Frontal cortex (tissue), 3 donors: ENCODE measurements at regions not wholly inside any gene's neighbourhood (a gene's known extent, or its start where the extent isn't known, plus 50 kb on each side); places are given as distances from the start of the nearest gene placed in this dataset.

Experiments used
- DNase-seq, 2 donors: peaks; one replicate each; pipeline ENCODE4 v3.0.0; 2012; ENCODE audit warnings: low spot score in 2 of 2
- FAIRE-seq: peaks from 2 replicates; lab custom pipeline; 2012; peaks lifted over from hg19 to GRCh38; lab: Jason Lieb, UNC
- donor health status: control.
- donor health status: control.
- donor health status: control.

GRCh38 chr22:48045369-48045768 lies 1282.9 kb downstream of the TBC1D22A start:
- FAIRE-seq (no peak), DNase-seq (no peak)

GRCh38 chr22:48044487-48045060 lies 1282.1 kb downstream of the TBC1D22A start:
- peak in 1 of 2 donors; percentile 25 for DNase-seq
- FAIRE-seq: no peak

- DNase-seq (no peak), FAIRE-seq (no peak)
These were observed 1281.1 kb downstream of the TBC1D22A start for GRCh38 chr22:48043581-48043980.

GRCh38 chr22:48042621-48043395 lies 1280.4 kb downstream of the TBC1D22A start:
- no peak for FAIRE-seq

GRCh38 chr22:48039326-48039725 lies 1276.9 kb downstream of the TBC1D22A start:
- no peak for FAIRE-seq

More at GRCh38 chr22:48042621-48043395, 1280.4 kb downstream of the TBC1D22A start:
- no peak for DNase-seq

GRCh38 chr22:48037618-48038017 lies 1275.2 kb downstream of the TBC1D22A start:
- DNase-seq (no peak), FAIRE-seq (no peak)

More at GRCh38 chr22:48039326-48039725, 1276.9 kb downstream of the TBC1D22A start:
- no peak for DNase-seq

- FAIRE-seq: no peak
- no peak for DNase-seq
These were observed 1273.4 kb downstream of the TBC1D22A start for GRCh38 chr22:48035897-48036296.

- FAIRE-seq: no peak
These were observed 1269.1 kb downstream of the TBC1D22A start for GRCh38 chr22:48031589-48031988.

GRCh38 chr22:48025096-48025495 lies 1262.6 kb downstream of the TBC1D22A start:
- no peak for DNase-seq

More at GRCh38 chr22:48031589-48031988, 1269.1 kb downstream of the TBC1D22A start:
- no peak for DNase-seq

GRCh38 chr22:48021991-48022401 lies 1259.5 kb downstream of the TBC1D22A start:
- DNase-seq: no peak
- FAIRE-seq: no peak

More at GRCh38 chr22:48025096-48025495, 1262.6 kb downstream of the TBC1D22A start:
- FAIRE-seq: no peak

- FAIRE-seq (no peak), DNase-seq (no peak)
These were observed 1255.9 kb downstream of the TBC1D22A start for GRCh38 chr22:48018346-48018745.

- DNase-seq: no peak
- FAIRE-seq: no peak
These were observed 1253.3 kb downstream of the TBC1D22A start for GRCh38 chr22:48015701-48016100.

GRCh38 chr22:48004936-48005335 lies 1242.5 kb downstream of the TBC1D22A start:
- no peak for FAIRE-seq

GRCh38 chr22:48004038-48004437 lies 1241.6 kb downstream of the TBC1D22A start:
- DNase-seq: no peak
- no peak for FAIRE-seq

More at GRCh38 chr22:48004936-48005335, 1242.5 kb downstream of the TBC1D22A start:
- DNase-seq: no peak

GRCh38 chr22:48001101-48001500 lies 1238.7 kb downstream of the TBC1D22A start:
- no peak for DNase-seq
- no peak for FAIRE-seq

- no peak for DNase-seq
- no peak for FAIRE-seq
These were observed 1235.2 kb downstream of the TBC1D22A start for GRCh38 chr22:47997612-47998011.

- DNase-seq (no peak), FAIRE-seq (no peak)
These were observed 1234.7 kb downstream of the TBC1D22A start for GRCh38 chr22:47997052-47997590.

- FAIRE-seq (no peak), DNase-seq (no peak)
These were observed 1234.0 kb downstream of the TBC1D22A start for GRCh38 chr22:47996446-47996857.

- no peak for FAIRE-seq
- DNase-seq: no peak
These were observed 1233.3 kb downstream of the TBC1D22A start for GRCh38 chr22:47995718-47996117.

GRCh38 chr22:47995264-47995627 lies 1232.8 kb downstream of the TBC1D22A start:
- DNase-seq: no peak
- FAIRE-seq: no peak
